Activated CD4-positive, alpha-beta T cell treated with anti-CD3 and anti-CD28 coated beads, Interleukin-10, Interleukin-2, amounts not matched to agents 100 ng/mL and 50 ng/mL, durations not matched to agents 16 hours and 8 hours (primary cell): ENCODE measurements at regions not wholly inside any gene's neighbourhood (a gene's known extent, or its start where the extent isn't known, plus 50 kb on each side); places are given as distances from the start of the nearest gene placed in this dataset.

Experiments
- DNase-seq: peaks from one replicate; pipeline ENCODE4 v3.0.0-alpha.2; 2020

DNA sequence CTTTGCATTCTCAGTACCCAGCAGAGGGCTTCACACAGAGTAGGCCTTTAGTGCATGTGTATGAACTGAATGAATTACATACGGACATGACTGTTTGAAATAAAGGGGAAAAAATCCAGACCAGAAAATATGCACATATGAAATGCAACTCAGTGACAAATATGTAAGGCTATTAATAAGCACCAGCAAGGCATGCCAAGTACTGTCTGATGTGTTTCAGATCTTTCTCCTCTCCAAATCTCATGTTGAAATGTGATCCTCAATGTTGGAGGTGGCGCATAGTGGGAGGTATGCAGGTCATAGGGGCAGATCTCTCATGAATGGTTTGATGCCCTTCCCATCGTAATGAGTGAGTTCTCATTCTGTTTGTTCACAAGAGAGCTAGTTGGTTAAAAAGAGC is 87.3 kb upstream of the TOMM7 start:
- DNase-seq: no peak

DNA sequence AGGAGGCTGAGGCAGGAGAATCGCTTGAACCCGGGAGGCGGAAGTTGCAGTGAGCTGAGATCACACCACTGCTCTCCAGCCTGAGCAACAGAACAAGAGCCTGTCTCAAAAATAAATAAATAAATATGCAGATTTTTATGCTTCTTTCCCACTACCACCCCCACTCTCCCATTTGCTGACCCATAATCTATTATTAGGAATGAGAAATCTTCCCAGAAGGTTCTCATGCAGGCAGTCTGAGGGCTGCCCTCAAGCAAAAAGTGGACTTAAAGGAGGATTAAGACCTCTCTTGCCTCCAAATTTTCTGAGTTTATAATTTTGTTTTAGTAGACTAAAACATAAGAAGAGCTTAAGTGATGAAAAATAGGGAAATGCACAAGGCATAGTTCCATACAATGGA is 85.2 kb upstream of the TOMM7 start:
- DNase-seq: no peak

DNA sequence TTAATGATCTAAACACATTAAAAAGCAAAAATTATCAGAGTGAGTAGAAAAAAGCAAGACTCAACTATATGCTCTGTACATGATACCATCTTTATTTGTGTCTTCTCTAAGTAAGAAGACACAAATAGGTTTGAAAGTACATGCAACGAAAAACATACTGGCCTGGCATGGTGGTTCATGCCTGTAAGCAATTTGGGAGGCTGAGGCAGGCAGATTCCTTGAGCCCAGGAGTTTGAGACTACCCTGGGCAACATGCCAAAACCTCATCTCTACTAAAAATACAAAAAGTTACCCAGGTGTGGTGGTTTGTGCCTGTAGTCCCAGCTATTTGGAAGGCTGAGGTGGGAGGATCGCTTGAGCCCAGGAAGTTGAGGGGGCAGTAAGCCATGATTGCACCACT is 78.1 kb upstream of the TOMM7 start:
- DNase-seq: no peak

DNA sequence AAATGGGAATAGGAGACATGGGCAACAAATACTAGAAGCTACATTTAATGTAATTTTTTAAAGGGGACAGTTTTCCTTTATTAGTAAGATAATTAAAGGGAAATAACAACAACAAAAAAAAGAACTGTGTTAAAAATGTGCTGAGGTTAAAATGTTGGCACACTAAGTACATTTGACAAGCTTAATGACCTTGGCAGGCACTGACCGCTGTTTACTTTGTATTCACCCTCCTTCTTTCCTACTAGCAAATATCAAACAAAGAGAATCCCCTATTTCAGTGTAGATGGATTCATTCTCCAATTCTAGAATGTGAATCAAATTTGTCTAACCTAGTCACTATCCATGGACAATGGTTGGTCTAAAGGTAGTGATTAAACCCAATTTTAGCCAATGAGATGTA is 77.5 kb upstream of the TOMM7 start:
- DNase-seq: no peak

DNA sequence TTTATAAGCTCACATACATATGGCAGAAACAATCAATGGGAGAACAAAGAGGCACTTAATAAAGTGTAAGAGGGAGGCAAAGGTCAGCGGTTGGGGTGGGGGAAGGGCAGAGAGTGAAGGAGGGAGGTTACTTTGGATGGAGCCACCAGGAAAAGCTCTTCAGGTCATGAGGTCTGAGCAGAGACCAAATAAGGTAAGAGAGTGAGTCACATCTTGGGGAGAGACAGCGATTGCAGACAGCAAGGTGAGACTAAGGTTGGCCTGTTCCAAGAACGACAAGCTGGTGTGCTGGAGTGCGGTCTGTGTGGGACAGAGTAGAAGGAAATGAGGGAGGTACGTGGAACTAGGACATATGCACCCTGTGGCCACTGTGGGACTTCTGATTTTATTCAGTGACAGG is 74.3 kb upstream of the TOMM7 start:
- peak; percentile 58 for DNase-seq

DNA sequence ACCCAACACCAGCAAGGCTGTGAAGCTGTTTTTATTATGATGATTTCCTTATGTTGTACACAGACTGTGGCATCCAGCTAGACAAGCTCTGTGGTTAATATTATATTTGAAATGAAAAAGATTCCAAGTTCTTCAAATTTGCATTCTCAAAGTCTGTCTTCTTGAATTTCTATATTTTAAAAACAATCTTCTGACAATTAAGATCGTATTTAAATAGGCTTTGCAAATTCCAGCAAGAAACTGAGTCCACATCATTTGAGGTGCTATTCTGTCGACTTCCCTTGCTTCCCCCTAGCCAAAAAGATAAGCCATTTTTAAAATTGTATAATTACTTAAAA is 73.1 kb upstream of the TOMM7 start:
- no peak for DNase-seq

DNA sequence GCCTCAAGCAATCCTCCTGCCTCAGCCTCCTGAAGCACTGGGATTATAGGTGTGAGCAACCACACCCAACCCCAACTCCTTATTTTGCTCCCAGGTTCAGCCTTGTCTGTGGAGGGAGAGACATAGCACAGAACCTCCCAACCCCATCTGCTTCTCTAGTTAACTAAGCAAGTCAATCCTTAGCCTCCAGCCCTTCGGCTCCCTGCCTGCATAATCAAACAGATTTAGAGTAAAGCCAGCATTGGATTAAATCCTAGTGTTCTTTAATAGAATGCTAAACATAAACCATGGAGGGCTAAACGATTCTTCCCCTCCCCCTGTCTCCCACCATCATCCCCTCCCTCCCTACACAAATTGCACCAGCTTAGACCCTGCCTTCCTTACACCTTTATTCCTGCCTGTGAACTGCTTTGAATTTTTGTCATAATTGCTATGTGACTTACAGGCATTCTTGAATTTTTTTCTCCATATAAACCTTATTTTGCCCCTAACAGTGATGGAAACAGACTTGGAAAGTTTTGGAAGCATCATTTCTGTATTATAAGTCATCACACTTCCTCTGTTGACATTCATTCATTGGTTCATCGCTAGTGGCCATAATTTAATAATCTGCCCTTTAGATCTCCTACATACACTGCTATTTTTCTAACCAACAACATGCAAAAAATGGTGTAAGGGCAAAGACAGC is 72.6 kb upstream of the TOMM7 start:
- no peak for DNase-seq

DNA sequence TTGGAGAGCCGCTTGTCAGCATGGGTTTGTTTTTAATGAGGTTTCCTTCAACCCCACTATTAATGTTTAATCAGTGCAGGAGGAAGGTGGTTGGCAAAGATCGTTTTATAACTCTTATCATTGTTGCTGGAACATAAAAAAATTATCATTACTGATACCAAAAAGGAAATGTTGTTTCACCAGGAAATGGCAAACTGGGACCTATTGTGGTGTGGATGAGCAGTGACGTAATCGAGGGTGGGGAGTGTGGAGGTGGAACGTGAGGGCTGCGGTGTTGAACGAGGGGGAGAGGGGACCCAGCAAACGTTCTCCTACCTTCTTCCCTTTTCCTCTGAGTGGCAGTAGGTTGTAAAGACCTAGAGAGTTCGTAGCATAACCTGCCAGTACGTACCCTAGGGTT is 71.9 kb upstream of the TOMM7 start:
- DNase-seq: no peak

DNA sequence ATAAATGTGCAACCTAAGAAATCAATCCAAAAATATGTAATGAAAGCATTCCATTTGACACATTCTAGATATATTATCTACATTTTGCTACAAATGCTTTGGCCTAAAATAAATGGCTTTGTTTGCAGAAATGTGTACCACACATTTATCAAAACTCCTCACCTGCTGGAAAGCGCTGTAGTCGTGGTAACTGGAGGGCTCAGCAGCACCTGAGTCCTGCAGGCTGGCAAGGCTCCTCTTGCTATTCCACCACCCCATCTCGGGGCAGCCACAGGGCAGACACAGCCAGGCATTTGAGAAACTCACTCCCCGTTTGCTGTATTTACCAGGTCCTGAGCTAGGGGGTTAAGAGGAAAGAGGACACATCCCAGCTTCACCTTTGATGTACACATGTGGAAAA is 68.1 kb upstream of the TOMM7 start:
- no peak for DNase-seq

DNA sequence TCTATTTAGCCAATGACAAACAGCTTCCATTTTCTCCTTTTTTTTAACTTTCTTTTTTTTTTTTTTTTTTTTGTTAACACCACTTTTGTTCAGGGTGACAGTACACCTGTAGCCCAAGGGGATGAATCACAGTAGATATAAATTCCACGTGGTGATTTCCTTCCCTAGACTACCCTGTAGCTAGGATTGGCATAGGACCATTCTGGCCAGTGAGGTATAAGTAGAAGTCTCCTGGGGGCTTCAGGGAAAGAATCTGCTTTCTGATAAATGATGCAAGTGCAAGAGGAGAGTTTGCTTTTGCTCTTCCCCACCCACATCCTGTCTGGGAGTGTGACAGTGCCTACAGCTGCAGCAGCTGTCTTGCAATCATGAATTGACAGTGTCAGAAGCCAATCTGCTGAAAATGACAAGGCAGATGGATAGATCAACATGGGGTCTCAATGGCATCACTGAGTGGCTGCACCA is 63.2 kb upstream of the TOMM7 start:
- DNase-seq: peak; percentile 92

DNA sequence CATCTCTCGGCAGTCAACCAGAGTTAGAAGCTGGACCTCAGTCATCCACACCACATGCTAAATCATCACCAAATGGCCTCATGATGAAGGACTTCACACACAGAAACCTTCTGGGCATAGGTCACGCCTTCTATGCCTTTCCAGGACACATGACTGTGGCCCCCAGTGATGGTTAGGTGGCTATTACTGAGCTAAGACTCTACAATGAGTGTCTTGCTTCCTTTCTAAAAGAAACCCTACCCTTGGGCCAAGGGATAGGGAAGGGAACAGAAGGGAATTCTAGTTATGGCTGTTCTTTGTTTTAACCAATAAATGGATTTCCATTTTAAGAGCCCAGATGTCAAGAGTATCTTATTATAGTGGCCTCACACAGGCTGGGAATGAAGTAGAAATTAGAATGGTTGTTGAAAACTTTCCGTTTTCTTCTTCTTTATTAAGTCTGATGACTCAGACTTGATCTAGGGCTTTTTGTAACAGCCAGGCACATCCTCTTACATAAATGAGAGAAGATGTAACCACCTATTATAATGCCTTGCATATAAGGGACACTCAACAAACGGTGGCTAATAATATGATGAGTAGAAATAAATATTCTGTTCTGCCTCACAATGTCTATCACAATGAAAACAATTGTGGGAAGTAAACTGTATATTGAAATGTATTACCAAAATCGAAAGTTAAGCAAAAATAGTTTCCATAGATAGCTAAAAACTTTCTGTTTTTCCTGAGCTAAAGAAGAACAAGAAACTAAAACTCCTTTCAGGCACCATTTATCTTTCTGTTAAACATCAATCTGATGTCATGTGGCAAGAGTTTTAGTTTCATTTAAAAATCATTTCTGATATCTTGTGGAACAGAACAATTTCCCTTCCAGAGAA is 62.5 kb upstream of the TOMM7 start:
- peak; percentile 59 for DNase-seq

DNA sequence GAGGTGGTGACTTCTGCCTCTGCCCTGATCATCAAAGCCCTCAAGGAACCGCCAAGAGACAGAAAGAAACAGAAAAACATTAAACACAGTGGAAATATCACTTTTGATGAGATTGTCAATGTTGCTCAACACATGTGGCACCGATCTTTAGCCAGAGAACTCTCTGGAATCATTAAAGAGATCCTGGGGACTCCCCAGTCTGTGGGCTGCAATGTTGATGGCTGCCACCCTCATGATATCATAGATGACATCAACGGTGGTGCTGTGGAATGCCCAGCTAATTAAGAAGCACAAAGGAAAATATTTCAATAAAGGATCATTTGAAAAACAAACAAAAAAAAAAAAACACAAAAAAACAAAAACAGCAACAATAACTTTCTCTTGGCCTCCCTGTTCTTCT is 59.5 kb upstream of the TOMM7 start:
- no peak for DNase-seq

DNA sequence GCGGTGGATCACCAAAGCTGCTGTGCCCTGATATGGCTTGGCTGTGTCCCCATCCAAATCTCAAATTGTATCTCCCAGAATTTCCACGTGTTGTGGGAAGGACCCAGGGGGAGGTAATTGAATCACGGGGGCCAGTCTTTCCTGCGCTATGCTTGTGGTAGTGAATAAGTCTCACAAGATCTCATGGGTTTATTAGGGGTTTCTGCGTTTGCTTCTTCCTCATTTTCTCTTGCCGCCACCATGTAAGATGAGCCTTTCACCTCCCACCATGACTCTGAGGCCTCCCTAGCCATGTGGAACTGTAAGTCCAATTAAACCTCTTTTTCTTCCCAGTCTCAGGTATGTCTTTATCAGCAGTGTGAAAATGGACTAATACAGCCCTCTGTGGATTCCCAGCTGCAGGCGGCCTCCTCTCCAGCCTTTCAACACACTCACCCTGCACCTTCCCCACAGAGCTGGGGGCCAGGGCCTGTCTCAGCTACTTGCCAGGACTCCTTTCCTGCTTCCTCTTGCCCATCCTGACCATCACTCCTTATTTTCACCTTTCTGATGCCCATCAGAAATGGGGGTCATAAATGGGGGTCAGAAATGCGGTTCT is 57.2 kb upstream of the TOMM7 start:
- no peak for DNase-seq

DNA sequence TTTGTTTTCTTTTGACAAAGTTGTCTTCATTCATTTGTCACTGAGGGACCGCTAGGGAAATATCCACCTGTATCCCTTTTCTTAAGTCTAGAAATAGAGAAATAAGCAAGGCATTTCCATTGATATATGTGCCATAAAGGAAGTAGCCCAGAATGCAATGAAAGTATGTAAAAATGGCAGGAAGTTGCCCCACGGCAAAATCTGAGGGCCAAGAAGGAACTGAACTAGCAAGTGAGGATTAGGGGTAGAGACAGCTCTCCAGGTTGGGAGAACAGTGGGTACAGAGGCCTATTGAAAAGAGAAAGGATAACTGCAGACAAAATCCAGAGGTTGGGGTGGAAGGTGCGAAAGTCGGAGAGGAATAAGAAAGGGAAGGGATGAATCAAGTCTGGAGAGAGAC is 56.6 kb upstream of the TOMM7 start:
- no peak for DNase-seq

DNA sequence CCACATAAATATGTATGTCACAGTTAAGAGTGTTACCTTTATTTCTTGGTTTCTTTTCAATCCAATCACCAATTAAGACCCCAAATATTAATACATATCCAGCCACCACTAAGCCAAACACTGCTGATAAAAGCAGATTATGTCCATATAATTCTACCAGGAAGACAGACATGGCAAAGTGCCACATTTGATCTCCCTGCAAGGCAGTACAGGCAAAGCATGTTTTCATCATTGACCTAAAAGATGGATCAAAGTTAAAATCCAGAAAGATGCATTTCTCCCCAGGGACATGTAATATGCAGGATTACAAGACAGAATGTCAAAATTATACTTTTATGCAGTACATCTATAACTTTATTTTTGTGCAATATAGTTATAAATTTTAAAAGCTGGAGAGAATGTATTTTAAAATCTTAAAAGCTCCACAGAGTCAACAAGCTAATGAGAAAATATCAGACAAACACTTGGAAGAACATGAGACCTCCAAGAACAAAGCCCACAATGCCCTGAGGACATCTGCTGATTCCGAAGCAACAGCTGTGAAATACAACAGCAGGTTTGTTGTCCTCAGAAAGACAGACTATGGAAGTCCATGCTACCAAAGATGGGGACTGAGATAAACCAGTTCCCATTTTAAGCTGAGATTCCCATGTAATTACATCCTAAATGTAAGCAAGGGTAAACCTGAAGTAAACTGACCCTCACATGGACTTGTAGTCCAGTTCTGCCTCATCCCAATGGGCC is 54.5 kb upstream of the TOMM7 start:
- no peak for DNase-seq

DNA sequence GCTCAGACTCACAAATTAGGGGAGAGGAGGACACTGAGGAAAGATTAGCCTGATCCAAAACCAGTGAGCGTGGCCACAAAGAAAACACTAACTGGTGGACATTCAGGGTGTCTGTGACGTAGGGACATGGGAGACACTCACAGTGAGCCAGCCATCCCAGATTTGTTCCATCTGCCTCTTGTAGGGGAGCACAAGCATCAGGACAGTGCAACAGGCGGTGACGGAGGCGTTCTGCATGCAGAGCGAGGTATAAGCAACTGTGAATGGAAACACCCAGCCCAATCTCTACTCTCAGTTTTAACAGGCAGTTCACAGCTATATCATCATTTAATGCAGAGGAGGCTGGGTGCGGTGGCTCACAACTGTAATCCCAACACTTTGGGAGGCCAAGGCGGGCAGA is 52.8 kb upstream of the TOMM7 start:
- DNase-seq: no peak

DNA sequence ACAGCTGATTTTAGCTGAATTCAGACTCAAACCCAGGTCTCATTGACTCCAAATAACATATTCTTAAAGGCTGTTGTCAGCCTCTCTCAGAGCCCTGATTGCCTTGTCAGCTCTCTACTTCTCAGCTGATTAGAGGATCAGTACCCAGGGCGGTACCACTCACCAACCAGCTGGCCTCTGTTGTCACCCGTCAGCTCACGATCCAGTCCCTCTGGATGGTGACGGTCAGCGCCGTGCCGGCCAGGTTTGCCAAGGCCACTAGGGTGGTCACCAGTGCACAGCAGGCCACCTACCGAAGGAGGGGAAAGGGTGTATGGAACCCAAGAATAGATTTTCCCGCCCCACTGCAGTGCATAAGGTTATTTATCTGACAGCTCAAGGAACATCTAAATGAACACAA is 52.3 kb upstream of the TOMM7 start:
- DNase-seq: no peak
